HepG2 (cell line): ENCODE measurements at regions not wholly inside any gene's neighbourhood (a gene's known extent, or its start where the extent isn't known, plus 50 kb on each side); places are given as distances from the start of the nearest gene placed in this dataset.
"Not testable (repeated sequence)": the region's sequence is repeated elsewhere in the genome, so short reads cannot be mapped to it uniquely, and the experiment has no call there.

Source experiments
- ATAC-seq: fragments of 200-7000 bp; cut with Tn5 transposase; 3 replicates; pipeline ENCODE4 v1.9.1; 2020; ENCODE audit warnings: mild to moderate bottlenecking, moderate library complexity
- BruUV-seq: library from RNA; stranded (reverse); fragments of 400-500 nt; replicated peaks from 2 replicates; lab custom pipeline; 2021; lab: Mats Ljungman, UMichigan
- CTCF ChIA-PET: fragments of 300-600 bp; formaldehyde crosslinking; extraction: SDS; loops from one replicate; lab custom pipeline; 2021; ENCODE audit warnings: low total read pairs, inconsistent platforms, low intra/inter-chr PET ratio; lab: Yijun Ruan, JAX
- POLR2A ChIA-PET: fragments of 350-600 bp; sonication (Branson Sonifier 250); formaldehyde crosslinking; loops from one replicate; lab custom pipeline; 2020; ENCODE audit warnings: antibody characterized with exemption, inconsistent platforms; lab: Yijun Ruan, JAX
- DNase-seq: peaks from one replicate; pipeline ENCODE4 v3.0.0-alpha.2; 2015; ENCODE audit warnings: low spot score
- FAIRE-seq: peaks from 3 replicates; lab custom pipeline; 2011; peaks lifted over from hg19 to GRCh38; lab: Jason Lieb, UNC
- H2AFZ ChIP-seq: one replicate; pipeline ENCODE4 v1.6.1; 2011; ENCODE audit warnings: low read length, inconsistent platforms
- H3K27ac ChIP-seq: fragments of 300-600 bp; 3 replicates; pipeline ENCODE4 v1.8.0; 2011; ENCODE audit warnings: mixed run types, mild to moderate bottlenecking, mixed read lengths, low read length, inconsistent platforms; ENCODE audit not compliant: insufficient read depth; ENCODE audit errors: extremely low read length
- H3K27me3 ChIP-seq, 2 experiments: fragments of 200-600 bp in 1 of 2; 2 replicates in 1 of 2; 3 replicates in 1 of 2; pipeline versions ENCODE4 v1.6.0 to v1.8.0; 2011; ENCODE audit warnings: low read length in 2 of 2, mild to moderate bottlenecking in 2 of 2, moderate library complexity in 2 of 2, inconsistent platforms in 1 of 2; ENCODE audit not compliant: insufficient read depth in 2 of 2, control insufficient read depth in 1 of 2
- H3K36me3 ChIP-seq, 2 experiments: fragments of 200-600 bp in 1 of 2; replicated peaks in 1 of 2; 2 replicates in 1 of 2; 3 replicates in 1 of 2; pipeline versions ENCODE4 v1.5.1 to v1.8.0; 2011; ENCODE audit warnings: low read length in 2 of 2, inconsistent platforms in 1 of 2; ENCODE audit not compliant: insufficient read depth in 2 of 2, control insufficient read depth in 1 of 2
- H3K4me1 ChIP-seq: 2 replicates; pipeline ENCODE4 v1.5.1; 2012; ENCODE audit warnings: low read length, inconsistent platforms; ENCODE audit not compliant: insufficient read depth
- H3K4me2 ChIP-seq: 2 replicates; pipeline ENCODE4 v1.6.0; 2011; ENCODE audit warnings: low read depth, low read length, inconsistent platforms
- H3K4me3 ChIP-seq, 3 experiments: fragments of 200-600 bp in 1 of 3; sonication (generic), shearing (Covaris generic) in 1 of 3; replicated peaks in 1 of 3; 2 replicates each; pipeline ENCODE4 v1.5.1; 2011 to 2016; ENCODE audit warnings: low read length in 3 of 3, inconsistent platforms in 2 of 3, low read depth in 2 of 3, mild to moderate bottlenecking in 2 of 3, control low read depth in 1 of 3, mixed read lengths in 1 of 3; ENCODE audit not compliant: insufficient read depth in 1 of 3
- H3K79me2 ChIP-seq: one replicate; pipeline ENCODE4 v1.6.1; 2011; ENCODE audit warnings: low read length, inconsistent platforms; ENCODE audit not compliant: insufficient read depth
- H3K9ac ChIP-seq: 2 replicates; pipeline ENCODE4 v1.6.0; 2011; ENCODE audit warnings: mild to moderate bottlenecking, low read depth, low read length, inconsistent platforms; ENCODE audit not compliant: insufficient read depth
- H3K9me3 ChIP-seq: 2 replicates; pipeline ENCODE4 v1.5.1; 2012; ENCODE audit warnings: mild to moderate bottlenecking, low read length
- H4K20me1 ChIP-seq: 2 replicates; pipeline ENCODE4 v1.6.0; 2011; ENCODE audit warnings: inconsistent platforms, mild to moderate bottlenecking, low read length, moderate library complexity; ENCODE audit not compliant: insufficient read depth
- AKNA ChIP-seq: sonication (generic); formaldehyde crosslinking; IDR thresholded peaks from 2 replicates; pipeline ENCODE4 v1.4.0; 2020; ENCODE audit warnings: missing genetic modification reagents, borderline replicate concordance
- MNT ChIP-seq: fragments of 450-650 bp; IDR thresholded peaks from 2 replicates; pipeline ENCODE4 v1.6.1; 2016
- NFRKB ChIP-seq: fragments of 450-650 bp; IDR thresholded peaks from 2 replicates; pipeline ENCODE4 v1.6.1; 2017
- PHF5A ChIP-seq: IDR thresholded peaks from one replicate; pipeline ENCODE4 v1.6.1; 2018; ENCODE audit warnings: low read depth, missing genetic modification reagents; ENCODE audit not compliant: unreplicated experiment
- RAD51 ChIP-seq: fragments of 450-650 bp; IDR thresholded peaks from 2 replicates; pipeline ENCODE4 v1.6.1; 2016; ENCODE audit warnings: borderline replicate concordance
- STAT6 ChIP-seq: sonication (generic); formaldehyde crosslinking; IDR thresholded peaks from 2 replicates; pipeline ENCODE4 v1.4.0; 2020; ENCODE audit warnings: missing genetic modification reagents, mild to moderate bottlenecking, borderline replicate concordance
- ZNF510 ChIP-seq: sonication (generic); formaldehyde crosslinking; IDR thresholded peaks from 2 replicates; pipeline ENCODE4 v1.4.0; 2020; ENCODE audit warnings: low read depth, mild to moderate bottlenecking, missing genetic modification reagents
- ZNF598 ChIP-seq: sonication (generic); formaldehyde crosslinking; IDR thresholded peaks from 2 replicates; pipeline ENCODE4 v1.5.1; 2020; ENCODE audit warnings: mild to moderate bottlenecking, missing genetic modification reagents, borderline replicate concordance
- ZNF766 ChIP-seq: sonication (generic); formaldehyde crosslinking; IDR thresholded peaks from 2 replicates; pipeline ENCODE4 v1.5.0; 2020; ENCODE audit warnings: missing genetic modification reagents, borderline replicate concordance
- WGBS: methylation state at CpG from one replicate; pipeline ENCODE4 v1.1.6; 2017; ENCODE audit warnings: low lambda C conversion rate; 5-methylcytosine and 5-hydroxymethylcytosine counted together
- in situ Hi-C: cut with HindIII; loops from 2 replicates; pipeline ENCODE4 v1.10.0; 2017; ENCODE audit warnings: low pct_unique_long_range_greater_than_20kb; ENCODE audit not compliant: extremely low pct_ligation_motif_present
- intact Hi-C: fragments of 100-400 bp; cut with micrococcal nuclease; formaldehyde crosslinking; loops from one replicate; pipeline ENCODE4 v1.10.0; 2022; ENCODE audit not compliant: unreplicated experiment

- H2AFZ ChIP-seq, CTCF ChIA-PET, H3K27ac ChIP-seq, BruUV-seq, H3K4me1 ChIP-seq, DNase-seq, H4K20me1 ChIP-seq, H3K9ac ChIP-seq, intact Hi-C loops, FAIRE-seq, H3K9me3 ChIP-seq, H3K4me2 ChIP-seq, ATAC-seq, POLR2A ChIA-PET, H3K79me2 ChIP-seq, H3K27me3 ChIP-seq, H3K4me3 ChIP-seq, in situ Hi-C loops, H3K36me3 ChIP-seq: not testable (repeated sequence)
- TF ChIP-seq RAD51: peak; percentile 87
- 0% methylated on average over 4 of the region's 4 CpGs for WGBS
Observed at GRCh38 chr9:85160944-85161343, 491.4 kb downstream of the NTRK2 start.

- no peaks in the 10 kb centered on the region for H3K9me3 ChIP-seq
- CTCF ChIA-PET: no interaction called here
- no peak overlapping the region for H3K27ac ChIP-seq
- H3K27me3 ChIP-seq: no peaks in the 10 kb centered on the region
- no peak overlapping the region for H3K4me2 ChIP-seq
- H3K9ac ChIP-seq: no peak overlapping the region
- H2AFZ ChIP-seq: no peak overlapping the region
- BruUV-seq: no TSS peak
- intact Hi-C loops: no loop called here
- no peaks in the 10 kb centered on the region for H3K36me3 ChIP-seq
- no peak overlapping the region for H3K4me3 ChIP-seq
- no peaks in the 10 kb centered on the region for H3K4me1 ChIP-seq
- DNase-seq: no peak
- H3K79me2 ChIP-seq: no peaks in the 10 kb centered on the region
- ATAC-seq: no peak
- POLR2A ChIA-PET: no interaction called here
- FAIRE-seq: no peak
- no peaks in the 10 kb centered on the region for H4K20me1 ChIP-seq
- in situ Hi-C loops: no loop called here
- TF ChIP-seq STAT6 (CRISPR knock-in tag) (no peak), PHF5A (CRISPR knock-in tag) (no peak), ZNF598 (CRISPR knock-in tag) (no peak), AKNA (CRISPR knock-in tag) (no peak), NFRKB (no peak), MNT (no peak), ZNF766 (CRISPR knock-in tag) (no peak), ZNF510 (CRISPR knock-in tag) (no peak)
Observed at GRCh38 chr9:85158512-85158911, 489.0 kb downstream of the NTRK2 start.
